Adrenal gland (tissue), 5 donors: ENCODE measurements at regions not wholly inside any gene's neighbourhood (a gene's known extent, or its start where the extent isn't known, plus 50 kb on each side); places are given as distances from the start of the nearest gene placed in this dataset.

Experiments
- POLR2A ChIP-seq, 2 donors: fragments of 450-650 bp; IDR thresholded peaks; one replicate each; pipeline ENCODE4 v1.6.1; 2017; ENCODE audit warnings: antibody characterized with exemption in 2 of 2, mild to moderate bottlenecking in 2 of 2, moderate library complexity in 1 of 2
- TF ChIP-seq, protein P1 (sequence below), 6 experiments: fragments of 450-650 bp in 4 of 6; fragments of 200-600 bp in 2 of 6; sonication (generic) in 1 of 6; IDR thresholded peaks; 1 replicate in 5 of 6; 2 replicates in 1 of 6; pipeline versions ENCODE4 v1.5.1 to v1.8.0; 2016 to 2021; ENCODE audit warnings: antibody characterized with exemption in 6 of 6, mild to moderate bottlenecking in 2 of 6, moderate library complexity in 1 of 6
- donor health status: DM: no; HTN: no; CAD: no.

GRCh38 chr10:55203874-55204273, 402.8 kb upstream of the PCDH15 start:
- TF ChIP-seq, protein P1, sequence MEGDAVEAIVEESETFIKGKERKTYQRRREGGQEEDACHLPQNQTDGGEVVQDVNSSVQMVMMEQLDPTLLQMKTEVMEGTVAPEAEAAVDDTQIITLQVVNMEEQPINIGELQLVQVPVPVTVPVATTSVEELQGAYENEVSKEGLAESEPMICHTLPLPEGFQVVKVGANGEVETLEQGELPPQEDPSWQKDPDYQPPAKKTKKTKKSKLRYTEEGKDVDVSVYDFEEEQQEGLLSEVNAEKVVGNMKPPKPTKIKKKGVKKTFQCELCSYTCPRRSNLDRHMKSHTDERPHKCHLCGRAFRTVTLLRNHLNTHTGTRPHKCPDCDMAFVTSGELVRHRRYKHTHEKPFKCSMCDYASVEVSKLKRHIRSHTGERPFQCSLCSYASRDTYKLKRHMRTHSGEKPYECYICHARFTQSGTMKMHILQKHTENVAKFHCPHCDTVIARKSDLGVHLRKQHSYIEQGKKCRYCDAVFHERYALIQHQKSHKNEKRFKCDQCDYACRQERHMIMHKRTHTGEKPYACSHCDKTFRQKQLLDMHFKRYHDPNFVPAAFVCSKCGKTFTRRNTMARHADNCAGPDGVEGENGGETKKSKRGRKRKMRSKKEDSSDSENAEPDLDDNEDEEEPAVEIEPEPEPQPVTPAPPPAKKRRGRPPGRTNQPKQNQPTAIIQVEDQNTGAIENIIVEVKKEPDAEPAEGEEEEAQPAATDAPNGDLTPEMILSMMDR (IDR thresholded peaks at IDR 0.05): no peak
- TF ChIP-seq POLR2A (IDR thresholded peaks at IDR 0.05): no peak
